ENCODE measurements at regions not wholly inside any gene's neighbourhood (a gene's known extent, or its start where the extent isn't known, plus 50 kb on each side); places are given as distances from the start of the nearest gene placed in this dataset.

- DNase-seq (ENCODE audit: low read depth) = no peak
Observed at GRCh38 chr2:230642966-230643365, 69.7 kb upstream of the CAB39 start.

DNA sequence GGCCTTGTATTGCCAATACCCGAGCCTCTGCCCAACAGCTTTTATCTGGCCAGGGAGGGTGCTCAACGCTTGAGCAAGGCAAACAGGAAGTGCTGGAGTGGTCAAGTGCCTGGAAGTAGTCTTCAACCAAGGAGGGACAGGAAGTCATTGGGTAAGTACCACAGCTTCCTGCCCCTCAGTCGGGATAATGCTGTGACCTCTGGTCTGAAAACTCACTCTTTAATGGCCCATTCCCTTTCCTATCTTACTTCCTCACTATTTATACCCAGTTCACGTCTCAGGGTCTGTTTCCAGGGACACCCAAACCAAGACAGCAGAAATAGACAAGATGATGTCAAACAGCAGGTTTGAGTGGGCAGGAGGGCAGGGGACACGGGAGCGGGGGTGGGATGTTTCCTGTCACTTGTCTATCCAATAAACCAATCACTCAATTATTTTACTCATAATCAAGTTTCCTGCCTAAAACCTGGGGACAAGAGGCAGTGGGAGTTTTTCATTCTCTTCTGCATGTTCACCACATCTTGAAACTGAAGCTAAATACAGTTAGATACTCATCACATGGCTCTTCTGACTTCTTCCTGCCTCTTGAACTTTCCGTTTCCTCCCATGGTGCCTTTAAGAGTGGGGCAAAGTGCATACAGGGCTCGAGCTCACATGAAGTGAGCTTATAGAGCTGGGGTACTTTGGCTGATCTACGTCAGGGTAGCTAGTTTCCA is 68.9 kb upstream of the CAB39 start:
- DNase-seq (ENCODE audit: low read depth) = no peak

DNA sequence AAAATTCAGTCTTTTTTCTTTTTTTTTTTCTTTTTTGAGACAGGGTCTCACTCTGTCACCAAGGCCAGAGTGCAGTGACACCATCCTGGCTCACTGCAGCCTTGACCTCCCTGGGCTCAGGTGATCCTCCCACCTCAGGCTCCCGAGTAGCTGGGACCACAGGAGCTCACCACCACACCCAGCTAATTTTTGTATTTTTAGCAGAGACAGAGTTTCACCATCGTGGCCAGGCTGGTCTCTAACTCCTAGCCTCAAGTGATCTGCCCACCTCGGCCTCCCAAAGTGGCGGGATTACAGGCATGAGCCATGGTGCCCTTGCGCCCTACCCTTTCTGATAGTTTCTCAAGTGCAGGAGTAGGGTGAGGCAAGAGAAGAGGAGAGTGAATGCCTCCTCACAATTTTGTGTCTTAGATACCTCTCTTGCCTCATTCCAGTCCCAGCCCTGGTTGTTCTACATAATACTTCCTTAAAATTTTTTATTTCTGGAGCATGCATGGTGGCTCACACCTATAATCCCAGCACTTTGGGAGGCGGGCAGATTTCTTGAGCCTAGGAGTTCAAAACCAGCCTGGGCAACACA is 68.2 kb upstream of the CAB39 start:
- no peak for DNase-seq (ENCODE audit: low read depth)

DNA sequence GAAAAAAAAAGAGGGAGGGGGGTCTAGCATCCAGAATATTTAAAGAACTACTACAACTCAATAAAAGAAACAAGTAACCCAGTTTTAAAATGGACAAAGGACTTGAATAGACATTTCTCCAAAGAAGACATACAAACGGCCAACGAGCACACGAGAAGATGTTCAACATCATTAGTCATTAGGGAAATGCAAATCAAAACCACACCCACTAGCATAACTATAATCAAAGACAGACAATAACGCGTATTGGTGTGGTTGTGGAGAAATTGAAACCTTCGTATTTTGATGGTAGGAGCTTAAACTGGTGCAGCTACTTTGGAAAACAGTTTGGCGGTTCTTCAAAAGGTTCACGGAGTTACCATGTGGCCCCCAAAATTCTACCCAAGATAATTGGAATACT is 64.3 kb upstream of the CAB39 start:
- no peak for DNase-seq (ENCODE audit: low read depth)

DNA sequence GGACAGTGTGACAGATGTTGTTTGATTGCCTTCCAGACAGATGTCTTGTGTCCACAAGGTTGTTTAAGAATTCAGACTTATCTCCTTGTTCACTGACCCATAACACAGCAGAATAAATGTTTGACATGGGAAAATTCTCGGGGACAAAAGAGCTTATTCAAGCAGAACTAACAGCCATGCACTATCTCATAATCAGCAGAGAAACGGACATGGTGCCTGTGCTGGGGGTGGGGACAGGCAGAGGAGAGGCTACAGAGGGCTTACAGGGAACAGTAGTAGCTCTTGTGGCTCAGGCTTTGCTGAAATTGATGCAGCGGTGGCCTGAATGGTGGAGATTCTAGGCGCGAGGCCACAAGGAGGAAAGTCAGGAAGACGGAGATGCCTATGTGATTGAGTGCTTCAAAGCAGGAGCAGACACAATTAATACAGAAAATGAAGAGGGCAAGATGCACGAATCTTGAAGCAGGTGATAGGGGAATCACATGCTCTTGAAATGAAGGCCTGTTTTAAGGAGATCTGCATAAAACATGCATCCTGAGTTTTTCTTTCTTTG is 62.0 kb upstream of the CAB39 start:
- DNase-seq (ENCODE audit: low read depth) = peak; percentile 22

DNA sequence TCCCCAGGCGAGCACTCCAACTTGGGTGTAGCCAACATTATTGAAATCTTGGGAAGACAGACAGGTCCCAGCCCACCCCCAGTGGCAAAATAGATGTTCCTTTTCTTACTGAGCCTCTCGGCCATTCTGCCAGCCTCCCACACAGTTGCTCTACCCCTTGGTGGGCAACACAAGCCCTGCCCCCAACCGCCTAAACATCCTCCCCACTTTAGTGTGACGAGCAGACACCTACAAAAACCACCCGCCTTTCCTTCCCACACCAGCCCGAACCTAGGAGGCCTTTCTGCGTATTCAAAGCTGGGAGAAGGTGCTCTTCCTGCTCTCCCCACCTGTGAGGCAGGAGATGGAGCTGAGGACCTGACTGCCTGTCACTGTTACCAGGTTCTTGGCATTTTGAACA is 58.6 kb upstream of the CAB39 start:
- no peak for DNase-seq (ENCODE audit: low read depth)

GRCh38 chr2:230657462-230657861 is 55.2 kb upstream of the CAB39 start:
- no peak for DNase-seq (ENCODE audit: low read depth)

DNA sequence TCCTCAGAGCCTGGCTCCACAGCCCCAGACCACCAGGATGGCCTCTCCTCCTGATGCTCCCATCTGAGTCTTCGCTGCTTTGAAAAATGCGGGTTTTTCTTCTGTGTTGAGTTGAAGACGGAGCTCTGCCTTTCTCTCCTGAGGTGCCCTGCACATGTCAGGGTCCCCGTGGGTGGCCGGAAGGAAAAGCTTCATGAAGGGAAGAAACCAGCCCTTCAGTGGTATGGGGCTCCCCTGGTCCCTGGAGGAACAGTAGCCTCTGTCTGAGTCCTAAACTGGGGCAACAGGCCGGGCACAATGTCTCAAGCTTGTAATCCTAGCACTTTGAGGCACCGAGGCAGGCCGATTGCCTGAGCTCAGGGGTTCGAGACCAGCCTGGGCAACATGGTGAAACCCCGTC is 54.7 kb upstream of the CAB39 start:
- DNase-seq (ENCODE audit: low read depth) = no peak

DNA sequence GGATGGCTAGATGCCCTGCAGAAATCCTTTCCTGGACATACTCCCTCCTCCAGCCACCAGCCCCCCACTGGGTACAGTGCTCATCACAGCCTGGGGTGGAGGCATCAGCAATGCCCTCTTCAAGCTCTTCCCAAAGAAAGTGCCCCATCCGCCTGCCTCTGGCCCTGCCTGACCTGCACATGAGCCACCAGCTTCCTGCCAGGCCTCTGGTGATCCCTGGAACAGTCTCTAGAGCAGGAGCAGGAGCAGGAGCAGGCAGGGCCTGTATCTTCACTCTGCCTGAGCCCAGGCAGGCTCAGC is 54.1 kb upstream of the CAB39 start:
- no peak for DNase-seq (ENCODE audit: low read depth)

GRCh38 chr2:230658877-230659652 is 53.6 kb upstream of the CAB39 start:
- no peak for DNase-seq (ENCODE audit: low read depth)

- no peak for DNase-seq (ENCODE audit: low read depth)
Observed at GRCh38 chr2:230660294-230661060, 52.2 kb upstream of the CAB39 start.

- DNase-seq (ENCODE audit: low read depth) = no peak
Observed at GRCh38 chr2:230661072-230661957, 51.3 kb upstream of the CAB39 start.

Measured in Daoy (cell line).